IMR-90 (cell line): ENCODE measurements at regions not wholly inside any gene's neighbourhood (a gene's known extent, or its start where the extent isn't known, plus 50 kb on each side); places are given as distances from the start of the nearest gene placed in this dataset.
"Not testable (repeated sequence)": the region's sequence is repeated elsewhere in the genome, so short reads cannot be mapped to it uniquely, and the experiment has no call there.

ENCODE experiments used
- ATAC-seq: fragments of 200-7000 bp; cut with Tn5 transposase; 2 replicates; pipeline ENCODE4 v1.9.1; 2020; ENCODE audit warnings: low read depth, mild to moderate bottlenecking, moderate library complexity
- BruUV-seq: library from RNA; stranded (reverse); fragments of 400-500 nt; replicated peaks from 2 replicates; lab custom pipeline; 2021; lab: Mats Ljungman, UMichigan
- CTCF ChIA-PET: fragments of 300-600 bp; formaldehyde crosslinking; extraction: SDS; loops from one replicate; lab custom pipeline; 2021; ENCODE audit warnings: antibody characterized with exemption; lab: Yijun Ruan, JAX
- POLR2A ChIA-PET: fragments of 300-600 bp; sonication (Branson Sonifier 250); formaldehyde crosslinking; loops from one replicate; lab custom pipeline; 2022; ENCODE audit warnings: antibody characterized with exemption; ENCODE audit not compliant: unreplicated experiment; lab: Charles Lee
- DNase-seq: peaks from one replicate; pipeline ENCODE4 v3.0.0; 2013
- H2AFZ ChIP-seq: replicated peaks from 2 replicates; pipeline ENCODE3; 2013; ENCODE audit warnings: low read length, mild to moderate bottlenecking; ENCODE audit not compliant: poor library complexity
- H2AK5ac ChIP-seq: 2 replicates; pipeline ENCODE4 v1.6.1; 2013; ENCODE audit warnings: low read depth, low read length, inconsistent platforms
- H2AK9ac ChIP-seq: replicated peaks from 2 replicates; pipeline ENCODE3; 2013; ENCODE audit warnings: mild to moderate bottlenecking, low read depth, low read length, moderate library complexity; ENCODE audit not compliant: poor library complexity
- H2BK120ac ChIP-seq: 2 replicates; pipeline ENCODE4 v1.6.1; 2013; ENCODE audit warnings: low read depth, low read length, inconsistent platforms
- H2BK15ac ChIP-seq: 3 replicates; pipeline ENCODE4 v1.6.1; 2013; ENCODE audit warnings: low read depth, low read length, inconsistent platforms
- H2BK20ac ChIP-seq: 2 replicates; pipeline ENCODE4 v1.6.1; 2013; ENCODE audit warnings: low read depth, mild to moderate bottlenecking, inconsistent platforms, low read length, moderate library complexity
- H2BK5ac ChIP-seq: 2 replicates; pipeline ENCODE4 v1.6.1; 2013; ENCODE audit warnings: mild to moderate bottlenecking, low read depth, low read length, inconsistent platforms; ENCODE audit not compliant: poor library complexity, severe bottlenecking
- H3K14ac ChIP-seq: replicated peaks from 2 replicates; pipeline ENCODE4 v1.6.1; 2013; ENCODE audit warnings: low read depth, low read length, inconsistent platforms
- H3K18ac ChIP-seq: 2 replicates; pipeline ENCODE4 v1.6.1; 2013; ENCODE audit warnings: low read depth, low read length, control low read depth
- H3K23ac ChIP-seq: 2 replicates; pipeline ENCODE4 v1.6.1; 2013; ENCODE audit warnings: low read depth, low read length, inconsistent platforms
- H3K27ac ChIP-seq: 2 replicates; pipeline ENCODE4 v1.5.1; 2013; ENCODE audit warnings: mild to moderate bottlenecking, control low read depth, low read length; ENCODE audit not compliant: insufficient read depth
- H3K27me3 ChIP-seq: 2 replicates; pipeline ENCODE4 v1.6.1; 2013; ENCODE audit warnings: low read length; ENCODE audit not compliant: control insufficient read depth, insufficient read depth
- H3K36me3 ChIP-seq: 2 replicates; pipeline ENCODE4 v1.6.1; 2013; ENCODE audit warnings: low read length, mixed read lengths; ENCODE audit not compliant: control insufficient read depth, insufficient read depth
- H3K4ac ChIP-seq: 2 replicates; pipeline ENCODE4 v1.6.1; 2013; ENCODE audit warnings: low read depth, low read length, inconsistent platforms
- H3K4me1 ChIP-seq: 2 replicates; pipeline ENCODE4 v1.6.1; 2013; ENCODE audit warnings: low read length, mixed read lengths; ENCODE audit not compliant: control insufficient read depth, insufficient read depth
- H3K4me2 ChIP-seq: 2 replicates; pipeline ENCODE4 v1.6.1; 2013; ENCODE audit warnings: low read depth, mild to moderate bottlenecking, control low read depth, low read length, moderate library complexity
- H3K4me3 ChIP-seq: 2 replicates; pipeline ENCODE4 v1.5.1; 2013; ENCODE audit warnings: low read depth, mild to moderate bottlenecking, control low read depth, low read length, moderate library complexity; ENCODE audit not compliant: insufficient read depth
- H3K56ac ChIP-seq: 2 replicates; pipeline ENCODE4 v1.6.1; 2013; ENCODE audit warnings: low read length, inconsistent platforms; ENCODE audit not compliant: insufficient read depth; ENCODE audit errors: extremely low read depth
- H3K79me1 ChIP-seq, 2 experiments: 2 replicates each; pipeline ENCODE4 v1.6.1; 2013; ENCODE audit warnings: low read length in 2 of 2, inconsistent platforms in 1 of 2, low read depth in 1 of 2
- H3K9ac ChIP-seq: 2 replicates; pipeline ENCODE4 v1.6.1; 2013; ENCODE audit warnings: low read depth, low read length, control low read depth
- H3K9me1 ChIP-seq: 2 replicates; pipeline ENCODE4 v1.6.1; 2013; ENCODE audit warnings: low read length, inconsistent platforms; ENCODE audit not compliant: insufficient read depth
- H3K9me3 ChIP-seq: 2 replicates; pipeline ENCODE4 v1.6.1; 2013; ENCODE audit warnings: low read length; ENCODE audit not compliant: control insufficient read depth, insufficient read depth
- H4K20me1 ChIP-seq: 2 replicates; pipeline ENCODE4 v1.6.1; 2013; ENCODE audit warnings: low read length, inconsistent platforms; ENCODE audit not compliant: insufficient read depth
- H4K5ac ChIP-seq: 2 replicates; pipeline ENCODE4 v1.6.1; 2013; ENCODE audit warnings: mild to moderate bottlenecking, low read depth, low read length, control low read depth
- H4K8ac ChIP-seq, 2 experiments: 2 replicates each; pipeline ENCODE4 v1.6.1; 2013; ENCODE audit warnings: low read depth in 2 of 2, low read length in 2 of 2, control low read depth in 1 of 2, inconsistent platforms in 1 of 2
- H4K91ac ChIP-seq: 2 replicates; pipeline ENCODE4 v1.6.1; 2013; ENCODE audit warnings: low read depth, low read length, inconsistent platforms; ENCODE audit not compliant: insufficient read depth
- WGBS, 2 experiments: methylation state at CpG; one replicate each; pipeline versions ENCODE4 v1.1.5 to v1.1.7; 2013; ENCODE audit warnings: missing lambda C conversion rate in 2 of 2; ENCODE audit not compliant: insufficient read length in 1 of 2; ENCODE audit errors: extremely low coverage in 2 of 2; 5-methylcytosine and 5-hydroxymethylcytosine counted together
- dilution Hi-C: fragments of 300-500 bp; cut with HindIII; formaldehyde crosslinking; loops from one replicate; pipeline ENCODE4 v1.14.3; 2018; ENCODE audit warnings: low sequenced_read_pairs; ENCODE audit not compliant: unreplicated experiment
- in situ Hi-C: fragments of 300-500 bp; cut with MboI; formaldehyde crosslinking; loops from 3 replicates; pipeline ENCODE4 v1.14.3; 2019; ENCODE audit warnings: low sequenced_read_pairs, inconsistent platforms, mixed read lengths
- intact Hi-C: fragments of 100-400 bp; cut with micrococcal nuclease; formaldehyde crosslinking; loops from 2 replicates; pipeline ENCODE4 v1.10.0; 2022

- H3K9me3 ChIP-seq, H3K9me1 ChIP-seq, H3K27ac ChIP-seq, H4K91ac ChIP-seq, H3K4ac ChIP-seq, CTCF ChIA-PET, H2BK15ac ChIP-seq, H3K56ac ChIP-seq, DNase-seq, intact Hi-C loops, POLR2A ChIA-PET, dilution Hi-C loops, H2BK120ac ChIP-seq, H3K36me3 ChIP-seq, H2BK20ac ChIP-seq, H4K8ac ChIP-seq, H2AFZ ChIP-seq, H4K20me1 ChIP-seq, H2BK5ac ChIP-seq, BruUV-seq, H3K9ac ChIP-seq, H3K4me1 ChIP-seq, H3K4me3 ChIP-seq, H3K23ac ChIP-seq, H3K79me1 ChIP-seq, in situ Hi-C loops, H3K14ac ChIP-seq, H2AK5ac ChIP-seq, H2AK9ac ChIP-seq, H3K18ac ChIP-seq, H3K27me3 ChIP-seq, H4K5ac ChIP-seq, H3K4me2 ChIP-seq, ATAC-seq: not testable (repeated sequence)
- no CpG with 5 or more reads among the region's 3 CpGs for WGBS, 2 experiments
These were observed 123.0 kb upstream of the SAMSN1 start for GRCh38 chr21:14669092-14669491.
